HEK293 (cell line): ENCODE measurements at regions not wholly inside any gene's neighbourhood (a gene's known extent, or its start where the extent isn't known, plus 50 kb on each side); places are given as distances from the start of the nearest gene placed in this dataset.

Experiments
- CTCF ChIA-PET: fragments of 350-600 bp; formaldehyde crosslinking; extraction: SDS; loops from one replicate; lab custom pipeline; 2021; ENCODE audit warnings: antibody characterized with exemption; lab: Yijun Ruan, JAX
- POLR2A ChIA-PET: fragments of 300-600 bp; formaldehyde crosslinking; extraction: SDS; loops from one replicate; lab custom pipeline; 2020; ENCODE audit warnings: antibody characterized with exemption, inconsistent platforms; lab: Yijun Ruan, JAX
- H3K27ac ChIP-seq: fragments of 200-500 bp; sonication (Bioruptor generic); 2 replicates; pipeline ENCODE4 v1.5.1; 2014; ENCODE audit warnings: low read depth, low read length, control low read depth, inconsistent platforms; ENCODE audit errors: extremely low read depth
- H3K36me3 ChIP-seq, 2 experiments: fragments of 200-500 bp in 1 of 2; sonication (Bioruptor generic) in 1 of 2; 1 replicate in 1 of 2; 2 replicates in 1 of 2; pipeline ENCODE4 v1.5.1; 2014 to 2017; ENCODE audit warnings: inconsistent platforms in 2 of 2, low read length in 2 of 2; ENCODE audit not compliant: control insufficient read depth in 2 of 2, insufficient read depth in 1 of 2
- H3K4me1 ChIP-seq: fragments of 200-500 bp; sonication (Bioruptor generic); 2 replicates; pipeline ENCODE4 v1.5.1; 2014; ENCODE audit warnings: mild to moderate bottlenecking, low read length, inconsistent platforms; ENCODE audit not compliant: control insufficient read depth, insufficient read depth
- H3K4me3 ChIP-seq: 2 replicates; pipeline ENCODE4 v1.5.1; 2011; ENCODE audit warnings: low read depth, mild to moderate bottlenecking, control low read depth, low read length, moderate library complexity
- H3K9me3 ChIP-seq: fragments of 200-500 bp; sonication (Bioruptor generic); 2 replicates; pipeline ENCODE4 v1.5.1; 2014; ENCODE audit warnings: low read depth, low read length, inconsistent platforms; ENCODE audit not compliant: control insufficient read depth, insufficient read depth
- GLI4 ChIP-seq: fragments of 450-650 bp; formaldehyde crosslinking; IDR thresholded peaks from 2 replicates; pipeline ENCODE4 v1.5.1; 2016; ENCODE audit warnings: missing biosample characterization, missing genetic modification characterization
- SCRT1 ChIP-seq: fragments of 450-650 bp; formaldehyde crosslinking; IDR thresholded peaks from 2 replicates; pipeline ENCODE4 v1.5.1; 2016; ENCODE audit warnings: missing biosample characterization, missing genetic modification characterization, borderline replicate concordance
- TCF7L2 ChIP-seq: IDR thresholded peaks from 2 replicates; pipeline ENCODE4 v1.6.1; 2011; ENCODE audit warnings: low read depth, mild to moderate bottlenecking, inconsistent platforms, low read length, moderate library complexity, borderline replicate concordance
- YY1 ChIP-seq: fragments of 450-650 bp; formaldehyde crosslinking; IDR thresholded peaks from 2 replicates; pipeline ENCODE4 v1.5.1; 2018; ENCODE audit warnings: missing biosample characterization, missing genetic modification characterization
- YY2 ChIP-seq: fragments of 450-650 bp; formaldehyde crosslinking; IDR thresholded peaks from 2 replicates; pipeline ENCODE4 v1.5.1; 2016; ENCODE audit warnings: missing biosample characterization, missing genetic modification characterization
- ZEB2 ChIP-seq: fragments of 450-650 bp; formaldehyde crosslinking; IDR thresholded peaks from 2 replicates; pipeline ENCODE4 v1.5.1; 2016; ENCODE audit warnings: missing biosample characterization, missing genetic modification characterization
- ZNF146 ChIP-seq: fragments of 450-650 bp; formaldehyde crosslinking; IDR thresholded peaks from 2 replicates; pipeline ENCODE4 v1.5.1; 2016; ENCODE audit warnings: missing biosample characterization, missing genetic modification characterization
- ZNF211 ChIP-seq: fragments of 450-650 bp; formaldehyde crosslinking; IDR thresholded peaks from 2 replicates; pipeline ENCODE4 v1.5.1; 2016; ENCODE audit warnings: low read depth, missing biosample characterization, missing genetic modification characterization
- ZNF23 ChIP-seq: fragments of 450-650 bp; formaldehyde crosslinking; IDR thresholded peaks from 2 replicates; pipeline ENCODE4 v1.5.1; 2016; ENCODE audit warnings: missing biosample characterization, missing genetic modification characterization, borderline replicate concordance
- ZNF24 ChIP-seq: fragments of 450-650 bp; formaldehyde crosslinking; IDR thresholded peaks from 2 replicates; pipeline ENCODE4 v1.5.1; 2016; ENCODE audit warnings: missing biosample characterization, missing genetic modification characterization
- ZNF362 ChIP-seq: fragments of 450-650 bp; formaldehyde crosslinking; IDR thresholded peaks from 2 replicates; pipeline ENCODE4 v1.5.1; 2016; ENCODE audit warnings: missing biosample characterization, missing genetic modification characterization
- ZNF394 ChIP-seq: fragments of 450-650 bp; formaldehyde crosslinking; IDR thresholded peaks from 2 replicates; pipeline ENCODE4 v1.5.1; 2016; ENCODE audit warnings: missing biosample characterization, missing genetic modification characterization, mild to moderate bottlenecking, moderate library complexity, borderline replicate concordance
- ZNF426 ChIP-seq: fragments of 450-650 bp; formaldehyde crosslinking; IDR thresholded peaks from 2 replicates; pipeline ENCODE4 v1.5.1; 2017; ENCODE audit warnings: missing biosample characterization, missing genetic modification characterization, mild to moderate bottlenecking, inconsistent platforms, moderate library complexity
- ZNF510 ChIP-seq: fragments of 450-650 bp; formaldehyde crosslinking; IDR thresholded peaks from 2 replicates; pipeline ENCODE4 v1.5.1; 2018; ENCODE audit warnings: mild to moderate bottlenecking, missing genetic modification characterization, missing biosample characterization; ENCODE audit not compliant: insufficient replicate concordance
- ZNF530 ChIP-seq: fragments of 450-650 bp; formaldehyde crosslinking; IDR thresholded peaks from 2 replicates; pipeline ENCODE4 v1.5.1; 2016; ENCODE audit warnings: low read depth, missing biosample characterization, missing genetic modification characterization
- ZNF621 ChIP-seq: fragments of 450-650 bp; formaldehyde crosslinking; IDR thresholded peaks from 2 replicates; pipeline ENCODE4 v1.5.1; 2017; ENCODE audit warnings: missing biosample characterization, missing genetic modification characterization
- ZNF623 ChIP-seq: fragments of 450-650 bp; formaldehyde crosslinking; IDR thresholded peaks from 2 replicates; pipeline ENCODE4 v1.5.1; 2016; ENCODE audit warnings: missing biosample characterization, missing genetic modification characterization
- ZNF626 ChIP-seq: fragments of 450-650 bp; sonication (Bioruptor Pico); formaldehyde crosslinking; IDR thresholded peaks from 2 replicates; pipeline ENCODE4 v1.5.1; 2018; ENCODE audit warnings: missing biosample characterization, missing genetic modification characterization, inconsistent platforms
- ZNF670 ChIP-seq: fragments of 450-650 bp; formaldehyde crosslinking; IDR thresholded peaks from 2 replicates; pipeline ENCODE4 v1.5.1; 2016; ENCODE audit warnings: missing biosample characterization, missing genetic modification characterization, low read depth
- ZNF701 ChIP-seq: fragments of 450-650 bp; formaldehyde crosslinking; IDR thresholded peaks from 2 replicates; pipeline ENCODE4 v1.5.1; 2016; ENCODE audit warnings: missing biosample characterization, missing genetic modification characterization
- ZNF747 ChIP-seq: fragments of 450-650 bp; formaldehyde crosslinking; IDR thresholded peaks from 2 replicates; pipeline ENCODE4 v1.5.1; 2016; ENCODE audit warnings: missing biosample characterization, missing genetic modification characterization
- ZNF777 ChIP-seq: fragments of 450-650 bp; formaldehyde crosslinking; IDR thresholded peaks from 2 replicates; pipeline ENCODE4 v1.5.1; 2017; ENCODE audit warnings: missing biosample characterization, missing genetic modification characterization, borderline replicate concordance
- TF ChIP-seq, protein P1 (sequence below): fragments of 450-650 bp; formaldehyde crosslinking; conservative IDR thresholded peaks from 2 replicates; pipeline ENCODE4 v1.5.1; 2016; ENCODE audit warnings: low read depth, missing biosample characterization, missing genetic modification characterization
- TF ChIP-seq, protein P2 (sequence below): fragments of 450-650 bp; formaldehyde crosslinking; IDR thresholded peaks from 2 replicates; pipeline ENCODE4 v1.5.1; 2017; ENCODE audit warnings: missing biosample characterization, missing genetic modification characterization
- TF ChIP-seq, protein P3 (sequence below): fragments of 450-650 bp; formaldehyde crosslinking; IDR thresholded peaks from 2 replicates; pipeline ENCODE4 v1.5.1; 2016; ENCODE audit warnings: missing biosample characterization, missing genetic modification characterization, low read depth

DNA sequence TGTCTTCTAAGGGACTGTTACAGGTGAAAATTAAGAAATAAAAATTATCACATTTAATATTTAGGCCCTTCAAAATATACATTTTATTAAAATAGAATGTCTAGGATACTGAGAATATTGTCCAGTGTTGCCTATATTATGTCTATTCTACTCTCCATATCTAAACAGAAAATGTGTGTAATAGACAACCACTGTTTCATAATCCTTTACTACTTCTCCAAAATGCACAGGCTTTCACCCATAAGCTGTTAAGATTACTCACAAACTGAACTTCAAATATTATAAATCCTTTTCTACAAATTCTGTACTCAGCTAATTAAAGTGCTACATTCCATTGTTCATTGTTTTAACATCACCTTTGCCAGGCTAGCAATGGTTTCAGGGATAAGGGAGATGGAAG is 56.7 kb upstream of the TFEC start:
- H3K27ac ChIP-seq, result no peak overlapping the region
- no peaks in the 10 kb centered on the region for H3K4me1 ChIP-seq
- H3K9me3 ChIP-seq, result no peaks in the 10 kb centered on the region
- POLR2A ChIA-PET, result no interaction called here
- no peaks in the 10 kb centered on the region for H3K36me3 ChIP-seq
- no peak overlapping the region for H3K4me3 ChIP-seq
- TF ChIP-seq, protein P1, sequence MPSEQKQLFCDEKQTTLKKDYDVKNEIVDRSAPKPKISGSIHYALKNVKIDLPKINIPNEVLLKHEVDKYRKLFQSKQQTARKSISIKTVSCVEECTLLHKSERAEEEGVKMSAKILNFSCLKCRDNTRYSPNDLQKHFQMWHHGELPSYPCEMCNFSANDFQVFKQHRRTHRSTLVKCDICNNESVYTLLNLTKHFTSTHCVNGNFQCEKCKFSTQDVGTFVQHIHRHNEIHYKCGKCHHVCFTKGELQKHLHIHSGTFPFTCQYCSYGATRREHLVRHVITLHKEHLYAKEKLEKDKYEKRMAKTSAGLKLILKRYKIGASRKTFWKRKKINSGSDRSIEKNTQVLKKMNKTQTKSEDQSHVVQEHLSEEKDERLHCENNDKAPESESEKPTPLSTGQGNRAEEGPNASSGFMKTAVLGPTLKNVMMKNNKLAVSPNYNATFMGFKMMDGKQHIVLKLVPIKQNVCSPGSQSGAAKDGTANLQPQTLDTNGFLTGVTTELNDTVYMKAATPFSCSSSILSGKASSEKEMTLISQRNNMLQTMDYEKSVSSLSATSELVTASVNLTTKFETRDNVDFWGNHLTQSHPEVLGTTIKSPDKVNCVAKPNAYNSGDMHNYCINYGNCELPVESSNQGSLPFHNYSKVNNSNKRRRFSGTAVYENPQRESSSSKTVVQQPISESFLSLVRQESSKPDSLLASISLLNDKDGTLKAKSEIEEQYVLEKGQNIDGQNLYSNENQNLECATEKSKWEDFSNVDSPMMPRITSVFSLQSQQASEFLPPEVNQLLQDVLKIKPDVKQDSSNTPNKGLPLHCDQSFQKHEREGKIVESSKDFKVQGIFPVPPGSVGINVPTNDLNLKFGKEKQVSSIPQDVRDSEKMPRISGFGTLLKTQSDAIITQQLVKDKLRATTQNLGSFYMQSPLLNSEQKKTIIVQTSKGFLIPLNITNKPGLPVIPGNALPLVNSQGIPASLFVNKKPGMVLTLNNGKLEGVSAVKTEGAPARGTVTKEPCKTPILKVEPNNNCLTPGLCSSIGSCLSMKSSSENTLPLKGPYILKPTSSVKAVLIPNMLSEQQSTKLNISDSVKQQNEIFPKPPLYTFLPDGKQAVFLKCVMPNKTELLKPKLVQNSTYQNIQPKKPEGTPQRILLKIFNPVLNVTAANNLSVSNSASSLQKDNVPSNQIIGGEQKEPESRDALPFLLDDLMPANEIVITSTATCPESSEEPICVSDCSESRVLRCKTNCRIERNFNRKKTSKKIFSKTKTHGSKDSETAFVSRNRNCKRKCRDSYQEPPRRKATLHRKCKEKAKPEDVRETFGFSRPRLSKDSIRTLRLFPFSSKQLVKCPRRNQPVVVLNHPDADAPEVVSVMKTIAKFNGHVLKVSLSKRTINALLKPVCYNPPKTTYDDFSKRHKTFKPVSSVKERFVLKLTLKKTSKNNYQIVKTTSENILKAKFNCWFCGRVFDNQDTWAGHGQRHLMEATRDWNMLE (tag by site-specific recombination), result no peak
- TF ChIP-seq ZNF24 (tag by site-specific recombination) (no peak), ZNF777 (tag by site-specific recombination) (no peak), ZNF670 (tag by site-specific recombination) (no peak), ZEB2 (tag by site-specific recombination) (no peak), YY2 (no peak), ZNF146 (tag by site-specific recombination) (no peak), ZNF394 (tag by site-specific recombination) (no peak), ZNF211 (tag by site-specific recombination) (no peak)
- CTCF ChIA-PET, result no interaction called here

DNA sequence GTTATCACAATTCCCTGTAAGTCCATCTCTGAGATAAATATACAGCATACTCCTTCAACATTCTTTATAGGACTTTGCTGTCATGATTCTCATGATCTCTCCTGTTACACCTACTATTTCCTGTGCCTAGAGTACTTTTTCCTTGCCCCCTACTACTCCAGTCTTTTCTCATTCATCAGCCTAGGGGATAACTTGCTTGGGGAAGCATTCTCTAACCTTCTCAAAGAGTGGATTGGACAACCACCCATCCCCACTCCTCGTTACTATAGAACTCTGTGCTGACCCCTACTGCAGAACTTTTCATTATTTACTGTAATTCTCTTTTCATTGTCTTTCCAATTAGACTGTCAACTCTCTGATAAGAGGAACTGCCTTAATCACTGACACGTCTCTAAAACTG is 57.4 kb upstream of the TFEC start:
- H3K4me3 ChIP-seq, result no peak overlapping the region
- no peaks in the 10 kb centered on the region for H3K4me1 ChIP-seq
- no peaks in the 10 kb centered on the region for H3K9me3 ChIP-seq
- ChIA-PET POLR2A (no interaction called here), CTCF (no interaction called here)
- no peaks in the 10 kb centered on the region for H3K36me3 ChIP-seq
- H3K27ac ChIP-seq, result no peak overlapping the region
- TF ChIP-seq, protein P2, sequence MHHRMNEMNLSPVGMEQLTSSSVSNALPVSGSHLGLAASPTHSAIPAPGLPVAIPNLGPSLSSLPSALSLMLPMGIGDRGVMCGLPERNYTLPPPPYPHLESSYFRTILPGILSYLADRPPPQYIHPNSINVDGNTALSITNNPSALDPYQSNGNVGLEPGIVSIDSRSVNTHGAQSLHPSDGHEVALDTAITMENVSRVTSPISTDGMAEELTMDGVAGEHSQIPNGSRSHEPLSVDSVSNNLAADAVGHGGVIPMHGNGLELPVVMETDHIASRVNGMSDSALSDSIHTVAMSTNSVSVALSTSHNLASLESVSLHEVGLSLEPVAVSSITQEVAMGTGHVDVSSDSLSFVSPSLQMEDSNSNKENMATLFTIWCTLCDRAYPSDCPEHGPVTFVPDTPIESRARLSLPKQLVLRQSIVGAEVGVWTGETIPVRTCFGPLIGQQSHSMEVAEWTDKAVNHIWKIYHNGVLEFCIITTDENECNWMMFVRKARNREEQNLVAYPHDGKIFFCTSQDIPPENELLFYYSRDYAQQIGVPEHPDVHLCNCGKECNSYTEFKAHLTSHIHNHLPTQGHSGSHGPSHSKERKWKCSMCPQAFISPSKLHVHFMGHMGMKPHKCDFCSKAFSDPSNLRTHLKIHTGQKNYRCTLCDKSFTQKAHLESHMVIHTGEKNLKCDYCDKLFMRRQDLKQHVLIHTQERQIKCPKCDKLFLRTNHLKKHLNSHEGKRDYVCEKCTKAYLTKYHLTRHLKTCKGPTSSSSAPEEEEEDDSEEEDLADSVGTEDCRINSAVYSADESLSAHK, result no peak
- no peak for TF ChIP-seq ZNF510 (tag by site-specific recombination)
- no peak for TF ChIP-seq ZNF701
- TF ChIP-seq, protein P3, sequence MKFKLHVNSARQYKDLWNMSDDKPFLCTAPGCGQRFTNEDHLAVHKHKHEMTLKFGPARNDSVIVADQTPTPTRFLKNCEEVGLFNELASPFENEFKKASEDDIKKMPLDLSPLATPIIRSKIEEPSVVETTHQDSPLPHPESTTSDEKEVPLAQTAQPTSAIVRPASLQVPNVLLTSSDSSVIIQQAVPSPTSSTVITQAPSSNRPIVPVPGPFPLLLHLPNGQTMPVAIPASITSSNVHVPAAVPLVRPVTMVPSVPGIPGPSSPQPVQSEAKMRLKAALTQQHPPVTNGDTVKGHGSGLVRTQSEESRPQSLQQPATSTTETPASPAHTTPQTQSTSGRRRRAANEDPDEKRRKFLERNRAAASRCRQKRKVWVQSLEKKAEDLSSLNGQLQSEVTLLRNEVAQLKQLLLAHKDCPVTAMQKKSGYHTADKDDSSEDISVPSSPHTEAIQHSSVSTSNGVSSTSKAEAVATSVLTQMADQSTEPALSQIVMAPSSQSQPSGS (tag by site-specific recombination), result no peak
- TF ChIP-seq ZNF621, result no peak
- TF ChIP-seq GLI4 (tag by site-specific recombination), result no peak
- TF ChIP-seq ZNF623 (tag by site-specific recombination), result no peak
- no peak for TF ChIP-seq SCRT1
- TF ChIP-seq ZNF362 (tag by site-specific recombination), result no peak
- no peak for TF ChIP-seq ZNF747 (tag by site-specific recombination)
- no peak for TF ChIP-seq TCF7L2
- TF ChIP-seq ZNF626 (tag by site-specific recombination), result no peak
- no peak for TF ChIP-seq YY1
- TF ChIP-seq ZNF530, result no peak
- no peak for TF ChIP-seq ZNF426 (tag by site-specific recombination)
- no peak for TF ChIP-seq ZNF23 (tag by site-specific recombination)
